ENCODE measurements at regions not wholly inside any gene's neighbourhood (a gene's known extent, or its start where the extent isn't known, plus 50 kb on each side); places are given as distances from the start of the nearest gene placed in this dataset.

DNA sequence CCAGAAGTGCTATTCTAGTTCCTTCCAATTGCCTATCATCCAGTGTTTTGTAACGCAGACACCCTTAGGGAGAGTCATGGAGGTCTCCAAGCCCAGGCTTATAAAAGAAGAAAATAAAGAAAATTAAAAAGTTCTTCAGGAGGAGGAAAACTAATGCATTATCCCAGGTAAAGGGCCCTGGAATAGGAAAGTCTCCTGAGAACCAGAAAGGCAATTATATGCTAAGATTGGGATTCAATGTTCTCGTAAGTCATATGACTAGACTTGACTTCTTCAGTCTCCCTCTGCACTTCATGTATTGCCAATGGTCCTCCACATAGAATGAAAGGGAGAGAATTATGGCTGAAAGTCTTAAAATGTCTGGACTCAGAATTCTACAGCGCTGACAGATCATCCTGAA, 154.4 kb upstream of the STK32A start:
- H3K4me3 ChIP-seq, result no peak overlapping the region
- H3K27ac ChIP-seq, result no peak overlapping the region
- no peaks in the 10 kb centered on the region for H3K9me3 ChIP-seq
- WGBS, result 72% methylated on average over 3 of the region's 3 CpGs
- no peaks in the 10 kb centered on the region for H3K4me1 ChIP-seq
- no peak for DNase-seq (ENCODE audit: low spot score in 2 of 2)
- TF ChIP-seq POLR2AphosphoS5 (IDR thresholded peaks at IDR 0.05), result no peak
- H3K27me3 ChIP-seq, result no peaks in the 10 kb centered on the region
- H3K36me3 ChIP-seq, result no peaks in the 10 kb centered on the region

GRCh38 chr5:147081311-147081764, 153.5 kb upstream of the STK32A start:
- no peak for DNase-seq (ENCODE audit: low spot score in 2 of 2)
- no peak for TF ChIP-seq EP300 (IDR thresholded peaks at IDR 0.05)

DNA sequence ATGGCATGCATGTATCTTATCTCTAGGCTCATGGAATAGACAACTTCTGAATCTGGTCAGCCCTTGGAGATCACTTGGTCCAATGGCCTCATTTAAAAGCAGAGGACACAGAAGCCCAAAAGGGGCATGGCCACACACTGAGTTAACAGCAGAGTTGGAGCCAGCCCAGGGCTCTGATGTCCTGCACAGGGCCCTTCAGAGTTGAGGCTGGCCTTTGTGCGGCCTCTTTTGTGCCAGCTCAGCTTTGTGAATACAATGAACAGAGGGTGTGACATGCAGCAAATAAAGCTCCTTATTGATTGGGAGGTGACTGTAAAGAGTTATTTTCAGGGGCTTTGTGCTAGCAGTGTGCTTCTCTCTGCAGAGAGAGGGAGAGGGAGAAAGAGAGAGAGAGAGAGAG, 150.1 kb upstream of the STK32A start:
- Histone ChIP-seq H3K27me3 (no peaks in the 10 kb centered on the region), H3K9me3 (no peaks in the 10 kb centered on the region), H3K4me1 (no peaks in the 10 kb centered on the region), H3K4me3 (no peak overlapping the region), H3K27ac (no peak overlapping the region), H3K36me3 (no peaks in the 10 kb centered on the region)
- no peak for DNase-seq (ENCODE audit: low spot score in 2 of 2)
- TF ChIP-seq EP300 (IDR thresholded peaks at IDR 0.05) (no peak), POLR2A (IDR thresholded peaks at IDR 0.05) (no peak), POLR2AphosphoS5 (IDR thresholded peaks at IDR 0.05) (no peak)
- TF ChIP-seq, protein P1, sequence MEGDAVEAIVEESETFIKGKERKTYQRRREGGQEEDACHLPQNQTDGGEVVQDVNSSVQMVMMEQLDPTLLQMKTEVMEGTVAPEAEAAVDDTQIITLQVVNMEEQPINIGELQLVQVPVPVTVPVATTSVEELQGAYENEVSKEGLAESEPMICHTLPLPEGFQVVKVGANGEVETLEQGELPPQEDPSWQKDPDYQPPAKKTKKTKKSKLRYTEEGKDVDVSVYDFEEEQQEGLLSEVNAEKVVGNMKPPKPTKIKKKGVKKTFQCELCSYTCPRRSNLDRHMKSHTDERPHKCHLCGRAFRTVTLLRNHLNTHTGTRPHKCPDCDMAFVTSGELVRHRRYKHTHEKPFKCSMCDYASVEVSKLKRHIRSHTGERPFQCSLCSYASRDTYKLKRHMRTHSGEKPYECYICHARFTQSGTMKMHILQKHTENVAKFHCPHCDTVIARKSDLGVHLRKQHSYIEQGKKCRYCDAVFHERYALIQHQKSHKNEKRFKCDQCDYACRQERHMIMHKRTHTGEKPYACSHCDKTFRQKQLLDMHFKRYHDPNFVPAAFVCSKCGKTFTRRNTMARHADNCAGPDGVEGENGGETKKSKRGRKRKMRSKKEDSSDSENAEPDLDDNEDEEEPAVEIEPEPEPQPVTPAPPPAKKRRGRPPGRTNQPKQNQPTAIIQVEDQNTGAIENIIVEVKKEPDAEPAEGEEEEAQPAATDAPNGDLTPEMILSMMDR (IDR thresholded peaks at IDR 0.05), result no peak
- WGBS, result 100% methylated on average over 1 of the region's 1 CpG

More at GRCh38 chr5:147081311-147081764, 153.5 kb upstream of the STK32A start:
- Histone ChIP-seq H3K27ac (no peak overlapping the region), H3K4me3 (no peak overlapping the region), H3K36me3 (no peaks in the 10 kb centered on the region), H3K27me3 (no peaks in the 10 kb centered on the region), H3K9me3 (no peaks in the 10 kb centered on the region), H3K4me1 (no peaks in the 10 kb centered on the region)
- 61% methylated on average over 8 of the region's 8 CpGs for WGBS

DNA sequence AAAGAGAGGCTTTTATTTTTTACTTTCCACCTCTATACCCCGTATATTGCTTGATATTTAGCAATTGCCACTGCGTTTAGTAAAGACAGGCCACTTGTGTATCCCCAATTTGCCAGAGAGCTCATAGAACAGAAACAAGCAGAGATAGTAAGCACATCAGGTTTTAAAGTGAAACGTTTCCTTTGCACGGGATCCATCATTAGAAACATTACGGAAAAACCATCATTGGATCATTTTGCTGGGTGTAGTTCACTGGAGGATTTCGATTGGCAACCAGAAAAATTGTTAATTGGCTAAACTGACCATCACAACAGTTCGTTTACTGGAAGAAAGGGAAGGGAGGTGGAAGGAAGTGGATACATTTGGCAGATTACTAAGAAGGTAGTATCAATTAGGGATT, 149.4 kb upstream of the STK32A start:
- Histone ChIP-seq H3K27ac (no peak overlapping the region), H3K27me3 (no peaks in the 10 kb centered on the region), H3K4me3 (no peak overlapping the region), H3K36me3 (no peaks in the 10 kb centered on the region), H3K4me1 (no peaks in the 10 kb centered on the region), H3K9me3 (no peaks in the 10 kb centered on the region)
- TF ChIP-seq EP300 (IDR thresholded peaks at IDR 0.05), result no peak
- TF ChIP-seq POLR2A (IDR thresholded peaks at IDR 0.05), result no peak
- TF ChIP-seq POLR2AphosphoS5 (IDR thresholded peaks at IDR 0.05), result no peak
- TF ChIP-seq, protein P1 (IDR thresholded peaks at IDR 0.05), result no peak
- whole genome bisulfite sequencing, result 77% methylated on average over 7 of the region's 7 CpGs
- DNase-seq (ENCODE audit: low spot score in 2 of 2), result no peak

DNA sequence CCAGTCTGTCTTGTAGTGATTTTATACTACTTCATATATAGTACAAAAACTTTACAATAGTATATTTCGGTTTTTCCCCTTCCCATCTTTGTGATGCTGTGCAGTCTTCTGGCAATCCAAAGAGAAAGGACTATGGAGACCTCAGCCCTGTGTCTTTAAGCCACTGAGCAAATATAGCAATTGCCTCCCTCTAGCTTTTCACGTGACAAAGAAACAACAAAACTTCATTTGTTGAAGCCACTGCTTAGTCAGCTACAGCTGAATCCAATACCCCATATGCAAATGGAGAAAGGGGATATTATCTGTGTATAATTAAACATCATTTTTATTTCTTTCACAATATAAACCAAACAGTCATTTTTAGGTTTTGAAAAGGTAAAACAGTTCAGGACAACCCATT, 142.8 kb upstream of the STK32A start:
- WGBS, result 42% methylated on average over 2 of the region's 2 CpGs
- H3K36me3 ChIP-seq, result no peaks in the 10 kb centered on the region
- H3K4me1 ChIP-seq, result no peaks in the 10 kb centered on the region
- H3K9me3 ChIP-seq, result no peaks in the 10 kb centered on the region
- H3K27me3 ChIP-seq, result no peaks in the 10 kb centered on the region
- TF ChIP-seq EP300 (IDR thresholded peaks at IDR 0.05), result no peak
- no peak for TF ChIP-seq POLR2A (IDR thresholded peaks at IDR 0.05)
- no peak for TF ChIP-seq POLR2AphosphoS5 (IDR thresholded peaks at IDR 0.05)
- TF ChIP-seq, protein P1 (IDR thresholded peaks at IDR 0.05), result no peak
- DNase-seq (ENCODE audit: low spot score in 2 of 2), result no peak
- H3K27ac ChIP-seq, result no peak overlapping the region
- no peak overlapping the region for H3K4me3 ChIP-seq

GRCh38 chr5:147093138-147093537, 141.7 kb upstream of the STK32A start:
- Histone ChIP-seq H3K9me3 (no peaks in the 10 kb centered on the region), H3K27me3 (no peaks in the 10 kb centered on the region), H3K27ac (no peak overlapping the region), H3K4me1 (peaks cover 2% of the 10 kb centered on the region), H3K4me3 (no peak overlapping the region), H3K36me3 (no peaks in the 10 kb centered on the region)
- 43% methylated on average over 2 of the region's 2 CpGs for WGBS
- no peak for TF ChIP-seq POLR2AphosphoS5 (IDR thresholded peaks at IDR 0.05)
- no peak for TF ChIP-seq POLR2A (IDR thresholded peaks at IDR 0.05)
- TF ChIP-seq EP300 (IDR thresholded peaks at IDR 0.05), result no peak
- TF ChIP-seq, protein P1 (IDR thresholded peaks at IDR 0.05), result no peak
- DNase-seq (ENCODE audit: low spot score in 2 of 2), result no peak

Measured in suprapubic skin (tissue), 4 donors.